ENCODE measurements at regions not wholly inside any gene's neighbourhood (a gene's known extent, or its start where the extent isn't known, plus 50 kb on each side); places are given as distances from the start of the nearest gene placed in this dataset.
"Not testable (repeated sequence)": the region's sequence is repeated elsewhere in the genome, so short reads cannot be mapped to it uniquely, and the experiment has no call there.

- no peak for DNase-seq (ENCODE audit: low read depth in 2 of 2)
Measured at GRCh38 chr1:56268519-56269140, 310.7 kb downstream of the PLPP3 start.

GRCh38 chr1:56267611-56268010 is 311.8 kb downstream of the PLPP3 start:
- DNase-seq (ENCODE audit: low read depth in 2 of 2): no peak

GRCh38 chr1:56266359-56266758 is 313.0 kb downstream of the PLPP3 start:
- DNase-seq (ENCODE audit: low read depth in 2 of 2): no peak

DNA sequence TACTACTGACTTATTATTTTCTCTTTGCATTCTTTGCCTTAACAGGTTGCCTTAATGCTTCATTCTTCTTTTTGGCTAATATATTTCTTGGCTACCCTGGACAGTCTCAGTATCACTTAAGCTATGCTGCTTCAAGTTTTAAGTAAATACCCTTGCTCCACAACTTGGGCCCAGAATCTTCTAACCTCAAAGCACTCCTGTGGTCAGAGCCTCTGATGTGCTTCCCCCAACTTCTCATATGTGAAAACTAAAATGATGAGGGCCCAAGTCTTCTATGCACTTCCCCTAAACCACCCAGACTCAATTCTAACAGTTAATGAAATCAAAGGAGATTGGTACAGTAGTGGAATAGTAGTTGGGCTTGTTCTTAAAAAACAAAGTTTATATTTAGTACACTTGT is 314.1 kb downstream of the PLPP3 start:
- DNase-seq (ENCODE audit: low read depth in 2 of 2): no peak

DNA sequence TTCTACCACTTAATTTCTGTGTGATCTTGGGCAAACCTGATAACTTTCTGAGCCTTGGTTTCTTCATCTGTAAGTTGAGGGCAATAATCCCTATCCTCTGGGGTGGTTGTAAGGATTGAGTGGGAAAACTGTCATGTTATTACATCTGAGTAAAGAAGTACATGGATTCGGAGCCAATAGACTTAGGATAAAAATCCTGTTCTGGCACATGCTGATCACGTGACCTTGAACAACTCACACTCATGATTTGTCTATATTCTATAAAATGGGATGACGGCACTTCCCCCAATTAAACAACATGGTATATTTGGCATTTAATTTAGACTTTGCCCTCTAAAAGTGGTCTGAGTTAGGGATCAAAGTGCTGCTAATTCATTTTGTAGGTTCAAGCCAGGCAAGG is 315.5 kb downstream of the PLPP3 start:
- no peak for DNase-seq (ENCODE audit: low read depth in 2 of 2)

- no peak for DNase-seq (ENCODE audit: low read depth in 2 of 2)
Measured at GRCh38 chr1:56258371-56258770, 321.0 kb downstream of the PLPP3 start.

- DNase-seq (ENCODE audit: low read depth in 2 of 2): no peak
Measured at GRCh38 chr1:56257726-56258125, 321.6 kb downstream of the PLPP3 start.

GRCh38 chr1:56256153-56257000 is 323.0 kb downstream of the PLPP3 start:
- DNase-seq (ENCODE audit: low read depth in 2 of 2): no peak

GRCh38 chr1:56255516-56256152 is 323.7 kb downstream of the PLPP3 start:
- no peak for DNase-seq (ENCODE audit: low read depth in 2 of 2)

GRCh38 chr1:56254130-56254529 is 325.2 kb downstream of the PLPP3 start:
- no peak for DNase-seq (ENCODE audit: low read depth in 2 of 2)

DNA sequence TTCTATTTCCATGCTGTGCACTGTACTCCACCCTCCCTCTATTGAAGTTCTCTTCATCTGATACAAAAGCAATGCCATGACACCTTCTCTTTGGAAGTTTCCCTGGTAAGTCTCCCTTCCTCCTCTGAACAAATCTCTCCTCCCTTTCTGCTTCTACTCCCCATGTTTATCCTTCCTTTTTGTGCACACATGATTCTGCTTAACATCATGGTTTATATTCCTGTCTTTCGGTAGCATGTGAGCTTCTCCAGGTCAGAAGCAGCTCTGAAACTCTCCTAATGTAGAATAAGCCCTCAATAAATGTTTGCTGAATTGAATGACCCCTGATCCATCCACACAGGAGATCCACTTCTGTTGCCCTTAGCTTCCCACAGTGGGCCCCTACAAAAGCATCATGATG is 328.6 kb downstream of the PLPP3 start:
- no peak for DNase-seq (ENCODE audit: low read depth in 2 of 2)

DNA sequence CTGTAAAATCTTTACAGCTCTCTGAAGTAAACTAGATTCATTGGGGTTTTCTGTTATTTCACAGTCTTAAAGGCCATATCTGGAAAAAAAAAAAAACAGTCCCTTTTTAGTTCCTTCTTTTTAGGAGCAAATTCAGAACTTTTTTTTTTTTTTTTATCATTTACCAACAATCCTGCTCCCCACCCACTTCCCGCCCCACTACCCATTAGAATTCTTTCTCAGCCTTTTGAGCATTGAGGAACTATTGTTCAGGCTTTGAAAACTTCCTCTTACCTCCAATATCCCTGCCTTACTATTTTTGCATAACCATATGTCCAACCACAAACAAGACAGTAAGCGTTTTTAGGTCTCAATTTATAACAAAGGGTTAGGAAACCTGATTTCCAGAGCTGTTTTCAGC is 330.1 kb downstream of the PLPP3 start:
- no peak for DNase-seq (ENCODE audit: low read depth in 2 of 2)

GRCh38 chr1:56248138-56248537 is 331.2 kb downstream of the PLPP3 start:
- DNase-seq (ENCODE audit: low read depth in 2 of 2): no peak

GRCh38 chr1:56246726-56247125 is 332.6 kb downstream of the PLPP3 start:
- DNase-seq (ENCODE audit: low read depth in 2 of 2): not testable (repeated sequence)

GRCh38 chr1:56240400-56240799 is 339.0 kb downstream of the PLPP3 start:
- no peak for DNase-seq (ENCODE audit: low read depth in 2 of 2)

DNA sequence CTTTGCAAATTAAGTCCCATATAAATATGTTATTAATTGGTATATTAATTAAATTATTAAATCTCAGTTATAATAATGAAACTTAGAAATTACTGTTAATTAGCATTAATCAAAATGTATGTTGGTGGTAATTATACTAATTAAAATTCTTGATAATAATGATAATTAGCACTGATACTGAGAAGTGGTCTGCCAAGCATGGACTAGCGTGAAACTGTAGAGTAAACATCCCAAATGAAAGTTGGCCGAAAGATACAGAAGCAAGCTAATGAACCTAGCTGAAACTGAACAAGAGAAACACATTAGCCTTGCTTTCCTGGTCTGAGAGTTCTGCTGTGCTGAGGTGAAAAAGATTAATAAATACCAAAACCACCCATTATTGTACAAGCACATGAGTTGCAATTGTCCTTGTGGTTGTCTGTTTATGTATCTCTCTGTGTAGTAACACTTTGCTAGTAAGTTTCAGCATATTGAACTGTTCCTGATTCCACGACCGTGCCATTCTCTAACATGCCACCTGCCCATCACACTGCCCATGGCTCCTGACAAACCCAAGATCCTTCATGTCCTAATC is 341.8 kb downstream of the PLPP3 start:
- no peak for DNase-seq (ENCODE audit: low read depth in 2 of 2)

DNA sequence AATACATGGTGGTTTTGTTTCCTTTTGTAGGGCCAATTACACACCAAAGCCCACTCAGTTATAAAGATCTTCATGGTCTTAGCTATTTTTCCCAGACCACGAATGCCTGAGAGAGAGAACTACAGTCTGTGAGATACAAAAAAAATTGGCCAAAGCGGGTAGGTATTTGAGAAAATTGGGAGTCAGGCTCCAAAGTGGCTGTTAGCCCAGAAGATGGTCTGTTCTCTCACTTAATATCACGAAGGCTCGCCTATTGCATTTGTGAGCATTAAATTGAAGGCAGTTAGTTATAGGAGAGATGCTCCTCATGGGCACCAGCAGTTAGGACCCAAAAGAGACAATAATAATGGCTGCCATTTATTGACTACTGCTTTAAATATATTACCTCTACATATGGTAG is 342.7 kb downstream of the PLPP3 start:
- DNase-seq (ENCODE audit: low read depth in 2 of 2): no peak

DNA sequence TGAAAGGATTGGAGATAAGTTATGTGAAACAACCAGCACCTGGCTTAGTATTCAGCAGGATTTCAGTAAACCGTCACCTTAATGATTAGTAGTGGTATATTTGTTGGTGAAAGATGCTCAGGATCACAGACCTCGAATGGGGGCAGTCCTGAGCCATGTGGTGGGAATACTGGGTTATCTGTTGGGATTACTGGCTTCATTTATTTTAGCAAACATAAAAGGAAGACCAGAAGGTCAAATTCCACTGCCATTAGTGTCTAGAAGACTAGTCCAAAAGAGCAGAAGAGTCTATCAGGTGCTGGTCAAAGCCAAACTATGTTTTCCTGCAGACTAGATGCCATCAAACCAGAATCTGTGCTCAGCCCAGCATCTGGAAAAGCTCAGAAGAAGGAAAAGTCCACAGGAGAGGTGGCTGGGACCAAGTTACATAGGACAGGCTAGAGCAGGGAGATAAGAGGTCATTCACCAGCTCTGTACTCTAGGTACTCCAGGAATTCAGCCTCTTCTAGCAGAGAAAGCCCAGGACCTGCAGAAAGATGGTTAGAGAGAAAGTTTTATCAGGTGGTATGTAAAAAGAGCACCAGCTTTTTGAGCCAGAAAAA is 343.4 kb downstream of the PLPP3 start:
- DNase-seq (ENCODE audit: low read depth in 2 of 2): no peak

DNA sequence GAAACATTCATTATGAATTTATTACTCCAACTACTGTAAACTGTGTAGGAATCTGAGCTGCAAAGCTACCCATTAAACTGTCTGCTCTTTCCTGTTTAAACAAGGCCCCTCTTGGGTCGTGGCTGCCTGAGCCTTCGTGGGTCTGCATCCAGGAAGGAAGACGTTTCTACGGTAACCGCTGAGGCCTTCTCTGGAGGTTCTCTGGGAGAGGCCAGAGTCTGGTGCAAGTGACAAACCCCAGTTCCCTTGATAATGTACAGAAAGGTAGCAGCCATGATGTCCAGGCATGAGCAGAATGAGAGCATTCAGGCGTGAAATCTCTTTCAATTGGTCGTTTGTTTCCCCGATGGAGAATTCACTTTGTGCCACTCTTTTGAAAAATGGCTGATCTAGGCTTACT is 350.2 kb downstream of the PLPP3 start:
- DNase-seq (ENCODE audit: low read depth in 2 of 2): no peak

DNA sequence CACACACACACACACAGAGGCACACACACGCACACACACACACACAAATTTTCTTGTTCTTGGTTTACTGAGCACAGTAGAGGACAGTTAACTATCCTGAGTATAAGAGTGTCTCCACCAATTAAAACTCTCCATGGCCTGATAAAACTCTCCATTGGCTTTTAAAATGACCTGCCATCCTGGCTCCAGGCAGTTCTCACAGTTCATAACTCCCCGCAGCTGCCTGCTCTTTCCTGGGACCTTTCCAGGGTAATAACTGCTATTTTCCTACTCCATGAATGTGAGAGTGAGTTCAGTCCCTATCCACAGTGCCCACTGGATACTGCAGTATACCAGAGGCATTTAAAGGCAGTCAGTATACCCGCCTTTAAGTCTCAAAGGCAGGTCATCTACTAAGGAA is 351.5 kb downstream of the PLPP3 start:
- no peak for DNase-seq (ENCODE audit: low read depth in 2 of 2)

DNA sequence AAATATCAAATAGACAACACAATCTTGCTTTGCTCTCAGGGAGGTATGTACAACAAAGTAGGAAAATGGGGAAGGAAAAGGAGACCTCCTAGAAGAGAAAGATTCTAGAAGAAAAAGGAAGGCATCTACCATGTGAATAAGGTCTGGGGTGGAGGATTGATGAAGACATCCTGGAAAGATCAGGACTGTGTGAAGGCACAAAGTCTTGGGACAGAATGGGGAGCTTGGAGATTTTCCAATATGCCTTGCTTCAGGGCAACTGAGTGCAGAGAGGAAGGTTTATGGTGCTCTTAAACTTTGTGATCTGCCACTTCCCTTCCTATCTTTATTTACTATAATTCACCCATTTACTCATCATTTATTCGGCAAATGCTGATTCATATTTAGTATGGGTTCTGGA is 352.0 kb downstream of the PLPP3 start:
- DNase-seq (ENCODE audit: low read depth in 2 of 2): no peak
